A673 (cell line): ENCODE measurements at regions not wholly inside any gene's neighbourhood (a gene's known extent, or its start where the extent isn't known, plus 50 kb on each side); places are given as distances from the start of the nearest gene placed in this dataset.

ENCODE experiments used
- BruUV-seq: library from RNA; stranded (reverse); fragments of 400-500 nt; replicated peaks from 2 replicates; lab custom pipeline; 2021; lab: Mats Ljungman, UMichigan
- CTCF ChIA-PET: fragments of 300-600 bp; sonication (Branson Sonifier 250); formaldehyde crosslinking; loops from one replicate; lab custom pipeline; 2022; ENCODE audit warnings: antibody characterized with exemption; lab: Charles Lee
- POLR2A ChIA-PET: fragments of 300-600 bp; sonication (Branson Sonifier 250); formaldehyde crosslinking; loops from one replicate; lab custom pipeline; 2022; ENCODE audit warnings: antibody characterized with exemption; ENCODE audit not compliant: low non-redundant PET; lab: Charles Lee
- DNase-seq: peaks from one replicate; pipeline ENCODE4 v3.0.0-alpha.2; 2015; ENCODE audit warnings: low spot score
- H3K27ac ChIP-seq: fragments of 200-600 bp; sonication (generic); 2 replicates; pipeline ENCODE4 v1.5.1; 2016; ENCODE audit warnings: mixed run types, low read depth, mild to moderate bottlenecking, mixed read lengths, antibody characterized with exemption, low read length; ENCODE audit not compliant: poor library complexity, severe bottlenecking
- H3K27me3 ChIP-seq: fragments of 200-600 bp; sonication (generic); replicated peaks from 2 replicates; pipeline ENCODE4 v1.6.1; 2017; ENCODE audit warnings: mixed run types, low read depth, mild to moderate bottlenecking, mixed read lengths, antibody characterized with exemption, low read length; ENCODE audit not compliant: insufficient read depth, poor library complexity
- H3K36me3 ChIP-seq: fragments of 200-600 bp; sonication (generic); 2 replicates; pipeline ENCODE4 v1.6.1; 2016; ENCODE audit warnings: mixed run types, mild to moderate bottlenecking, mixed read lengths, antibody characterized with exemption, low read length; ENCODE audit not compliant: insufficient read depth, poor library complexity, severe bottlenecking
- H3K4me1 ChIP-seq: fragments of 200-600 bp; sonication (generic); 2 replicates; pipeline ENCODE4 v1.6.1; 2017; ENCODE audit warnings: mixed run types, mild to moderate bottlenecking, mixed read lengths, antibody characterized with exemption, low read length; ENCODE audit not compliant: insufficient read depth, poor library complexity, severe bottlenecking
- H3K4me3 ChIP-seq: fragments of 200-600 bp; sonication (generic); 2 replicates; pipeline ENCODE4 v1.5.1; 2016; ENCODE audit warnings: low read depth, mixed run types, mild to moderate bottlenecking, mixed read lengths, low read length; ENCODE audit not compliant: poor library complexity, severe bottlenecking
- H3K9me3 ChIP-seq: fragments of 200-600 bp; sonication (generic); 2 replicates; pipeline ENCODE4 v1.6.1; 2016; ENCODE audit warnings: mixed run types, low read depth, mild to moderate bottlenecking, mixed read lengths, antibody characterized with exemption, low read length; ENCODE audit not compliant: poor library complexity, severe bottlenecking
- CTCF ChIP-seq: fragments of 300-800, 200-600 bp; sonication (generic); conservative IDR thresholded peaks from 2 replicates; pipeline ENCODE4 v1.5.1; 2017; ENCODE audit warnings: low read depth, mild to moderate bottlenecking, antibody characterized with exemption, low read length, moderate library complexity, mixed read lengths
- EZH2 ChIP-seq: fragments of 200-600 bp; sonication (generic); IDR thresholded peaks from 2 replicates; pipeline ENCODE4 v1.6.1; 2017; ENCODE audit warnings: borderline replicate concordance, low read depth, mild to moderate bottlenecking, mixed read lengths, antibody characterized with exemption, low read length; ENCODE audit not compliant: poor library complexity, severe bottlenecking
- intact Hi-C: fragments of 100-400 bp; cut with micrococcal nuclease; formaldehyde crosslinking; loops from one replicate; pipeline ENCODE4 v1.10.0; 2022; ENCODE audit not compliant: unreplicated experiment

- no peak for DNase-seq
- no TSS peak for BruUV-seq
- Histone ChIP-seq H3K4me1 (no peaks in the 10 kb centered on the region), H3K27me3 (no peaks in the 10 kb centered on the region), H3K4me3 (no peak overlapping the region), H3K27ac (no peak overlapping the region), H3K9me3 (no peaks in the 10 kb centered on the region), H3K36me3 (no peaks in the 10 kb centered on the region)
- ChIA-PET POLR2A (no interaction called here), CTCF (no interaction called here)
- intact Hi-C loops: no loop called here
- TF ChIP-seq EZH2 (no peak), CTCF (no peak)
Measured at GRCh38 chr13:24612726-24613125, 67.5 kb upstream of the ATP12A start.

- DNase-seq: no peak
- no peak overlapping the region for H3K27ac ChIP-seq
- intact Hi-C loops: no loop called here
- H3K27me3 ChIP-seq: no peaks in the 10 kb centered on the region
- POLR2A ChIA-PET: no interaction called here
- no peaks in the 10 kb centered on the region for H3K36me3 ChIP-seq
- CTCF ChIA-PET: no interaction called here
- BruUV-seq: no TSS peak
- no peaks in the 10 kb centered on the region for H3K4me1 ChIP-seq
- no peak overlapping the region for H3K4me3 ChIP-seq
- H3K9me3 ChIP-seq: no peaks in the 10 kb centered on the region
- TF ChIP-seq CTCF (no peak), EZH2 (no peak)
Measured at GRCh38 chr13:24613128-24613527, 67.1 kb upstream of the ATP12A start.

GRCh38 chr13:24613755-24614154 is 66.5 kb upstream of the ATP12A start:
- ChIA-PET CTCF (no interaction called here), POLR2A (no interaction called here)
- Histone ChIP-seq H3K36me3 (no peaks in the 10 kb centered on the region), H3K27ac (no peak overlapping the region), H3K4me1 (no peaks in the 10 kb centered on the region), H3K4me3 (no peak overlapping the region), H3K27me3 (no peaks in the 10 kb centered on the region), H3K9me3 (no peaks in the 10 kb centered on the region)
- TF ChIP-seq CTCF (no peak), EZH2 (no peak)
- no TSS peak for BruUV-seq
- no peak for DNase-seq
- intact Hi-C loops: no loop called here
